ENCODE measurements at regions not wholly inside any gene's neighbourhood (a gene's known extent, or its start where the extent isn't known, plus 50 kb on each side); places are given as distances from the start of the nearest gene placed in this dataset.

- intact Hi-C loops (cut with micrococcal nuclease) (no loop called here), dilution Hi-C loops (cut with MboI; ENCODE audit: extremely low pct_ligation_motif_present, low sequenced_read_pairs) (no loop called here)
- Histone ChIP-seq H3K4me1 (ENCODE audit: control insufficient read depth, extremely low read depth, insufficient read depth, low read length) (no peaks in the 10 kb centered on the region), H4K20me1 (replicated peaks; ENCODE audit: control insufficient read depth, extremely low read depth, insufficient read depth, low read length) (no peaks in the 10 kb centered on the region), H3K9me3 (replicated peaks; ENCODE audit: control insufficient read depth, insufficient read depth, low read length) (no peaks in the 10 kb centered on the region), H3K4me3 (replicated peaks in 1 of 3; ENCODE audit: insufficient read depth in 1 of 3, low read depth in 1 of 3, low read length in 3 of 3) (no peak overlapping the region), H2AFZ (ENCODE audit: low read depth, low read length) (no peak overlapping the region), H3K27ac (ENCODE audit: insufficient read depth, low read depth, low read length) (no peak overlapping the region), H3K36me3 (ENCODE audit: control insufficient read depth in 2 of 2, extremely low read depth in 1 of 2, insufficient read depth in 2 of 2, low read length in 2 of 2) (no peaks in the 10 kb centered on the region), H3K27me3 (ENCODE audit: control insufficient read depth in 2 of 2, insufficient read depth in 2 of 2, low read length in 2 of 2) (no peaks in the 10 kb centered on the region), H3K4me2 (ENCODE audit: insufficient read depth, low read length) (no peak overlapping the region), H3K9ac (replicated peaks; ENCODE audit: extremely low read depth, insufficient read depth, low read length) (no peak overlapping the region), H3K79me2 (ENCODE audit: control insufficient read depth, insufficient read depth, low read length) (no peaks in the 10 kb centered on the region), H3K9me1 (replicated peaks; ENCODE audit: control insufficient read depth, extremely low read depth, insufficient read depth, low read length) (no peaks in the 10 kb centered on the region)
- DNase-seq (ENCODE audit: low read depth, low spot score) (no peak), FAIRE-seq (no peak)
- CTCF ChIA-PET: no interaction called here
- BruUV-seq (replicated peaks): no TSS peak
- TF ChIP-seq POLR2AphosphoS5 (IDR thresholded peaks at IDR 0.05; ENCODE audit: insufficient read depth, low read depth, low read length) (no peak), POLR2A (IDR thresholded peaks at IDR 0.05; ENCODE audit: low read depth, low read length) (no peak), FOS (IDR thresholded peaks at IDR 0.05; ENCODE audit: borderline replicate concordance, insufficient read depth, low read length) (no peak), GATA2 (IDR thresholded peaks at IDR 0.05; ENCODE audit: insufficient read depth, insufficient read length, low read depth, low read length) (no peak), EZH2 (IDR thresholded peaks at IDR 0.05; ENCODE audit: borderline replicate concordance, low read depth, low read length, severe bottlenecking) (no peak), MYC (IDR thresholded peaks at IDR 0.05; ENCODE audit: low read depth, low read length) (no peak), MAX (IDR thresholded peaks at IDR 0.05; ENCODE audit: insufficient read depth, insufficient read length) (no peak), CTCF (IDR thresholded peaks at IDR 0.05; ENCODE audit: extremely low read depth in 1 of 2, insufficient read depth in 1 of 2, low read depth in 1 of 2, low read length in 2 of 2) (no peak), JUN (IDR thresholded peaks at IDR 0.05; ENCODE audit: borderline replicate concordance, insufficient read depth, insufficient read length, low read depth) (no peak)
- POLR2A ChIA-PET: no interaction called here
Observed at GRCh38 chr12:115362339-115362976, 678.5 kb upstream of the TBX3 start.

All from endothelial cell of umbilical vein (primary cell).